ENCODE measurements at regions not wholly inside any gene's neighbourhood (a gene's known extent, or its start where the extent isn't known, plus 50 kb on each side); places are given as distances from the start of the nearest gene placed in this dataset.

GRCh38 chr13:65275838-65276630, 1954.1 kb downstream of the PCDH9 start:
- TF ChIP-seq CREB1 (IDR thresholded peaks at IDR 0.05; ENCODE audit: low read depth) (no peak), CEBPB (IDR thresholded peaks at IDR 0.05) (no peak), MAX (IDR thresholded peaks at IDR 0.05) (no peak)
